ENCODE measurements at regions not wholly inside any gene's neighbourhood (a gene's known extent, or its start where the extent isn't known, plus 50 kb on each side); places are given as distances from the start of the nearest gene placed in this dataset.
A peak's percentile ranks its signal among the peaks of the same experiment; 100 is the strongest.

DNA sequence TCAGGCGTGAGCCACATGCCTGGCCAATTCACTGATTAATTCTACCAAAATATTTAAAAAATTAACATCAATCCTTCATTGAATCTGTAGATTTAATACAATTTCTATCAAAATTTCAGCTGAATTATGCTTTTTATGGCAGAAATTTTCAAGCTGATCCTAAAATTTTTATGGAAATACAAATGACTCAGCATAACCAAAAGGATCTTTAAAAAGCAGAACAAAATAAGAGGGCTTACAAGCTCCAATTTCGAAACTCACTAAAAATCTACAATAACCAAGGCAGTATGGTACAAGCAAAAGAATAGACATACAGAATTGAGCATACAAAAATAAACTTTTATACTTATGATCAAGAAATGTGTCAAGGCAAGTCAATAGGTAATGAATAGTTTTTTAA, 180.4 kb upstream of the CTNNB1 start:
- DNase-seq (ENCODE audit: insufficient read length, low spot score), result no peak
- no peak for FAIRE-seq
- TF ChIP-seq POLR2A (IDR thresholded peaks at IDR 0.05; ENCODE audit: low read depth, low read length), result no peak

DNA sequence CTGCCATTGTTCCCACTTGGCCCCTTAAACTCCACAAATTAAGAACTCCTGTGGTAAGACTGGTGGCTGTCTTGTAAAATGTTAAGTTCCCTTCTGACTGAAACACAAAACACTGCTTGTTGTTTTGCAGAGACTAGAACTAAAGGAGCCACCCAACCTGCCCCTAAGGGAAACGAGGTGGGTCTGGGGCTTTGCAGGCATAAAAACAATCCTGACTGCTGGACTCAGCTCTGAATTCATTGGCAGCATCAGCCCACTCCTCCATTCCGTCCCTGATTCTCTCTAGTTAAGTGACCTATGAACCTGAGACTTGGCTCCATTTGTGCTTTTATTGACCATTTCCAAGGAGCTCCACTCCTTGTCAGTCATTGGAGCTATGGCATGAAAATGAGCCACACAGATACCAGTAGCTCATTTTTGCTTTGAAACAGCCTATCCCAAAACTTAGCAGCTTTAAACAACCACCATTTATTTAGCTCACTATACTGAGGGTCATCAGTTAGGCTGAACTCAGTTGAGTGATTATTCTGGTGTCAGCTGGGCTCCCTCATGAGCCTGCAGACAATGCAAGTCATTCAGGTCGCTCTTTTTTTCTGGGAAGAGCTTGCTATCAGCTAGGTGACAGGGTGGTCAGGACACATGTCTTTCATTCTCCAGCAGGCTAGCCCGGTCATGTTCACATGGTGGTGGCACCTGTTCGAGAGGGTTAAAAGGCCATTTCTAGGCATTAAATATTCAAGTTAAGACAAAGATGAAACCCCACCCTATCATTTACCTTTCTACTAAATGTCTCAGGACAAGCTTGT, 175.1 kb upstream of the CTNNB1 start:
- FAIRE-seq (no peak), DNase-seq (ENCODE audit: insufficient read length, low spot score) (no peak)
- TF ChIP-seq POLR2A (IDR thresholded peaks at IDR 0.05; ENCODE audit: low read depth, low read length), result no peak

DNA sequence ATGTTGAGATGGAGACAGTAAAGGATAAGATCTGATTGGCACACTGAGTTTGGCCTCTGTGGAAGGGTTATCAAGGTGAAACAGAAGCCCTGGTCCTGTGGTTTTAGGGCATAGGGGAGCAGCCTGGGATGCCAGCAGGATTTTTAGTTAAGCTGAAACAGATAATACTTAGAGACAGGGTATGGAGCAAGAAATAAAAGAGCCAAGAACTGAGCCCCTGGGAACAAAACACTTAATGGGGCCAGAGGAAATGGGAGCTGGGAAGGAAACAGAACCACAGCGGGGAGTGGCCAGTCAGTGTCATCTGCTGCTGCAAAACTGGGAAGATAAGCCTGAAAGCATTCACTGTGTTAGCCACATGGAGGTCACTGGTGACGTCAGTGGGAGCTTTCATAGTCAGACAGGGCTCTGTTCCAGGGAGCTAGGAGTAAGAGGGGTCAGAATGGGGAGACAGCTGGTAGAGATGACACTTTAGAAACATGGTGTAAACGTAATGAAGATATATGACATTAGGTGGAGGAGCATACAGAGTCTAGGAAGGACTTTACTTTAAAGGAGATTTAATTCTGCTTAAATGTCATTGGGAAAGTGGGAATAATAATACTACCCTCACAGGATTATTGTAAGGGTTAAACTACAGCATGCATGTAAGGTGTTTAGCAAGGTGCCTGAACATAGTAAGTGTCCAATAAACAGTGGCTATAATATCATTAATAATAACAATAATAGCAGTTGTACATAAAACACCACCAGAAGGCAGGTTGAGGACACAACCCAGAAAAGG, 172.7 kb upstream of the CTNNB1 start:
- FAIRE-seq (no peak), DNase-seq (ENCODE audit: insufficient read length, low spot score) (peak; percentile 9)
- TF ChIP-seq POLR2A (IDR thresholded peaks at IDR 0.05; ENCODE audit: low read depth, low read length), result no peak

DNA sequence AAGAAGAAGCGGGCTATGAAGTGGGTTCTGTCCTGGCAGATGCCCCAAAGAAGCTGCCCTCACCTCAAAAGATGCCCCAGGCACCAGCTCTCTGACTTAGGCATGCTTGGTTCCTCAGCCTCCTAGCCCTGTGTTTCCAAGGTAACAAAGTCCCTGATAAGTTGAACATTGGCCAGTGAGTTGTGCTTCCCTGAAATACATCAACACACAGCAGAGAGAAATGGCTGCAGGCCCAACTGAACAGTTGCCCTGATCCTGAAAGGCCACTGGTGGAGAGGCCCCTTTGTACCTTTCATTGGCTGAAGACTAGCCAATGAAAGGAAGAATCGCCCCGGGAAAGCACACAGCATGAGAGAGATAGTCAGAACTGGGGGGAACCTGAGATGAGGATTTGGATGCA, 169.9 kb upstream of the CTNNB1 start:
- TF ChIP-seq POLR2A (IDR thresholded peaks at IDR 0.05; ENCODE audit: low read depth, low read length), result no peak
- DNase-seq (ENCODE audit: insufficient read length, low spot score), result no peak
- FAIRE-seq, result no peak

DNA sequence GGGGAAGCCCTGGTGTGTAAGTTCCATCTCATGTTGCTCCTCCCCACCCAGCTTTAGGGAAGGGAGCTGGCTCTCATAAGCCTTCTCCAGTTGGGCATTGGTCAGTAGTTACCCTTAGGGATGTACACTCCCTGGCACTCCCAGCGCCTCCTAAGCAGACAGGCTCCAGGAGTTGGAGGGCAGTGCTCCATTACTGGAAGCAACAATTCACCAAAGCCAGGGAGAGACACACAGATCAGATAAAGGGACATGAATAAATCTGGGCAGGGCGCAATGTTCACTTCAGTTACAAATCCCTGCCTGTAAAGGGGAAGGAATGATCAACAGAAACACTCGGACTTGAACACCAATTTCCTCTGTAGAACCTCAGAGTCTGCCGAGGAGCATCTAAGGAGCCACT, 169.1 kb upstream of the CTNNB1 start:
- TF ChIP-seq POLR2A (IDR thresholded peaks at IDR 0.05; ENCODE audit: low read depth, low read length), result no peak
- FAIRE-seq, result no peak

DNA sequence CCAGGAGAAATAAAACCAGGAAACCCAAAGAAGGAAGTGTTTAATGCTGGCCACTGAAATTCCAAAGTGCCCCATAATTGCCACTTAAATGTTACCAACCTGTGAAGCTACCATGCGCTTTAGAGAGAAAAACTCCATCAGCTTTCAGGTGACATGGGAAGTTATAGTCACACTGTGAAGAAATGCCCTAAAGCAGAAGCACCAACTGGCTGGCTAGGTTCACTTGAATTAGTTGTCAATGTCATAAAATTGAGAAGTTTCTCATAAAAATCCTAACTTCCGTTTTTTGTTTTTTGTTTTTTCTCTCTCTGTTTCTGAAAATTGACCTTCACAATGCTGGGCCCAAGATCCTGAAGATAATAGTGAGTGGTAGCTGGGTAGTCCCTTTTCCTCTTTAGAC, 167.9 kb upstream of the CTNNB1 start:
- no peak for TF ChIP-seq POLR2A (IDR thresholded peaks at IDR 0.05; ENCODE audit: low read depth, low read length)
- no peak for FAIRE-seq
- no peak for DNase-seq (ENCODE audit: insufficient read length, low spot score)

More for the DNA sequence above, 169.1 kb upstream of the CTNNB1 start:
- no peak for DNase-seq (ENCODE audit: insufficient read length, low spot score)

DNA sequence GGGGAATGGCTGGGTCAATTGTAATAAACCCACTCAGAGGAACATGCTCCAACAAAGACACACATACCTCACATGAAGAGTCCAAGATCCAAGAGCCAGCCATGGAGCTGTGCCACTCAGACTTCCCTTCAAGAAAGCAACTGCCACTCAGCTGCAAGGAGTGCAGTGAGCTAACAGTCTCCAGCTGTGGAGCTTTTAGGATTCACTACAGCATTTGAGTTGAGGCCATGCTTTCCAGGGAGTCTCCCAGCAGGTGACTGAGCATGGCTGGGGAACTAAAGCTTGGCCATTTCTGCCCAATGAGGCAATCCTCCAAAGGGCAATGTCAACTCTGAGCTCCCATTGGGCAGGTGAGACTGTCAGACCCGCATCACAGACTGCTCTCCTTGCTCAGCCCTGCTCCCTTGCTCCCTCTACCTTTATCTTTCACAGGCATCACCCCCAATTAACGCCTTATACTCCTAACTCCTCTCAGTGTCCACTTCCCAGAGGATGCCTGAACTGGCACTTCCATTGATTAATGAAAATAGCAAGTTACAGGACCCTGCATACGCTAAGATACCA, 165.3 kb upstream of the CTNNB1 start:
- DNase-seq (ENCODE audit: insufficient read length, low spot score), result no peak
- FAIRE-seq, result no peak
- no peak for TF ChIP-seq POLR2A (IDR thresholded peaks at IDR 0.05; ENCODE audit: low read depth, low read length)

DNA sequence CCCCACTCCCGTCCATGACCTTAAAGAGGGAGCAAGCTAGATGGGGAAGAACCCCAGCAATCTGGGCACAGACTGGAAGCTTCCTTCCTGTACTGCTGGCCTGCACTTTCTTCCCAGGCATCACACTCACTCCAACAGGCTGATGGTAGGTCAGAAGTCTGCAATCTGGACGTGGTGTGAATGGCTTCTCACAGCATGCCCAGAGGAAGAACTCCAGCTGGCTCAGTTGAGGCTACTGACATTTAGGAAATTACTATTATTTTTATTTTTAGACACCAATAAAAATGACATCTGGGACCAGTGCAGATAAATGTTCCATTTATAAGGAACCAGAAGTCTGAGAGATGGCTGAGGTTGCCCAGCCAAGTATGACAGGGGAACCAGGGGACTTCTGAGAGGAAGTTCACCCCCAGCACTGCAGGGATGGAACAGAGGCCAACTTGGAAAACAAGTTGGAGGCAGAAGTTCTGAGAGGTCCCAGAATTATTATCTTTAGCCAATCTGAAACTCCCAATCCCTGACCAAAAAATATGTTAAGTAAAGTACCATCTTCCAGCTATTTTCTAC, 163.8 kb upstream of the CTNNB1 start:
- DNase-seq (ENCODE audit: insufficient read length, low spot score) (no peak), FAIRE-seq (no peak)
- no peak for TF ChIP-seq POLR2A (IDR thresholded peaks at IDR 0.05; ENCODE audit: low read depth, low read length)

DNA sequence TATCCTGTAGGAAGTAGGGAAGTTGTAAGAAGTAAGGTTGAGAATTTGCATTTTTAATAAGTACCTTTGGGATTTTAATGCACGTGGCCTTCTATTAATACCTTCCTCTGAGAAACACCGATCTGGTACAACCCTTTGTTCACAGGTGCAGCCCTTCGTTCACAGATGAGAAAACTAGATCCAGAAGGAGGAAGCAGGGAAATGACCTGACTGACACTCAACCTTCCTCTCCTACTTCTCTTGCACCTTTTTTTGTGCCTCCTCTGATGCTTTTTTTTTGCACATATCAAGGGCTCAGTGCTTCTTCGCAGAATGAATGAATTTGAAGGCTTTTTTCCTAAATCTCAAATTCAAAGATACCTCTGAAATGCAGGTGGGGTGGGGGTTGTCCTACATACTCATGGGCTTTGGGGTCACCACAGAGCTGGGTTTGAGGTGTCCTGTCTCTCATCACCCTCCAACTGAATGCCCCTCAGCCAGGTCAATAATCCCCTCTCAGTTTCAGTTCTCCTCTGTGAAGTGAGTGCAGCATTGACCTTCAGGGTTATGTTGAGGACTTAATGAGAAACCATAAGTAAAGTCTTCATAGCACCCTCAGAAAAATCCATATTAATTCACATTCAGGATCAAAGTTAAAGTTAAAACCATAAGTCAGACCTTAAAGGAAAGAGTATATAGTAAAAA, 161.5 kb upstream of the CTNNB1 start:
- no peak for TF ChIP-seq POLR2A (IDR thresholded peaks at IDR 0.05; ENCODE audit: low read depth, low read length)
- DNase-seq (ENCODE audit: insufficient read length, low spot score) (no peak), FAIRE-seq (no peak)

DNA sequence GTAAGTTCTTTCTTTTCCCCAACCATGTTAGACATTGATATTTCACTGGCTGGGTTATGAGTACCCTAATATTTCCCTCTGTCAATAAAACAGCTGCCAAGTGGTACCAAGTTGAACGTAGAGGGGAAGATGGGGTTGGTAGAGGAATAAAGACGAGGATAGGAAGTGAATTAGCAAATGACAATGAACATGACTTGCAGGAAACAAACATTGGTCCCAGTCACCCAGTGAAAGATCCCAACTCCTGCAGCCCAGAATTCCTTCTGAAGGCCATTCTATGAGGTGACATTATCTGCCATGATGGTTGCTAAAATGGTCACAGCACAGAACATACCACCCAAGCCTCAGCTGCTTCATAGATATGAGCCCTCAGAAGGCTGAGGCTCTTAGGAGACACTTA, 159.0 kb upstream of the CTNNB1 start:
- no peak for DNase-seq (ENCODE audit: insufficient read length, low spot score)
- TF ChIP-seq POLR2A (IDR thresholded peaks at IDR 0.05; ENCODE audit: low read depth, low read length), result no peak
- FAIRE-seq, result no peak

DNA sequence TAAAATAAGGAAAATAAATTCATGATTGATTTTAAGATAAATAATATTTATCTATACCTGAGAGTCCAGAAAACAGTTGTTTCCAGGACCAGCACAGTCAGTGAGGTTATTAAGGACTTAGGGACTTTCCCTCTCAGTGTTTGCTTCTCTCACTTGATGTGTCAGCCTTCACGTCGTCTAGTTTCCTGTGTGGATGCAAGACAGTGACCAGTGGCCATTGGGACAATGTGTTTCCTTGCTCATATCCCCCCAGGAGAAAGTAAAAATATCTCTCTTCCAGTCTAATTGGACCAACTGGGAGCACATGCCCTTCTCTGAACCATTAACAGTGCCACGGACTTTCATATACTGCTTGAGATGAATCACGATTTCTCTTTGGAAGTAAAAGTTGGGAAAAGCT, 157.8 kb upstream of the CTNNB1 start:
- no peak for FAIRE-seq
- no peak for DNase-seq (ENCODE audit: insufficient read length, low spot score)
- TF ChIP-seq POLR2A (IDR thresholded peaks at IDR 0.05; ENCODE audit: low read depth, low read length), result no peak

DNA sequence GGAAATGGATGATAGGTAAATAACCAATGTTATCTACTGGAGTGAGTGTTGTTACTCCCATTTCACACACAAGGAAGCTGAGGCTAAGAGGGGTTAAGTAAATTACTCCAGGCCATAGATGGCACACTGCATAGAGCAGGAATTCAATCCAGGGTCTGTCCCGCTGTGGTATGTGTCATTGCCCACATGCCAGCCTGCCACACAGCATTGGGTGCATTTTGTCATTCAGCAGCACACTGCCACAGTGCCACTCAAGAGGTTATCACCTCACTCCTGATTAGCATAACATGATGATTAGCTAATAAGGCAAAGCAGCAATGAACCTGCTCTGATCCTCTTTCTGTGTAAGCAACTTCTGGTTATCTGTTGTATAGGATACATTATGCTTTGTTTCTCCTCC, 157.4 kb upstream of the CTNNB1 start:
- no peak for TF ChIP-seq POLR2A (IDR thresholded peaks at IDR 0.05; ENCODE audit: low read depth, low read length)

DNA sequence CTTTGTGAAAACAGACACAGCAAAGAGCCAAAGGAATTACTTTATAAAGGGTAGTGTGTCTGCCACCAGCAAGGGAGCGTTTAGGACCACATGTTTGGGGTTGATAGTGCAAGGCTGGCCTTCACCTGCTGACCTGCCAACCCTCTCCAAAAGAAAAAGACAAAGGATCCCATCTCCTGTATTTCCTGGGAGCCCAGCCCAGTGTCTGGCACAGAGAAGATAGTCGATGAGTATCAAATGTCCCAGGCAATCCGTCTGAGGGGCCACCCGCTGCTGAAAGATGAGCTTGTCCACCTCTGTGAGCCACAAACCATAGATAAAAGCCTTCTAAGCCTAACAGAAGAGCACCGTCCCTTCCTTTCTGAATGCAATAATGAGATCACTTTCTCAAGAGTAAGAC, 154.8 kb upstream of the CTNNB1 start:
- no peak for TF ChIP-seq POLR2A (IDR thresholded peaks at IDR 0.05; ENCODE audit: low read depth, low read length)
- FAIRE-seq (no peak), DNase-seq (ENCODE audit: insufficient read length, low spot score) (no peak)

More for the DNA sequence above, 157.4 kb upstream of the CTNNB1 start:
- FAIRE-seq, result no peak
- DNase-seq (ENCODE audit: insufficient read length, low spot score), result no peak

DNA sequence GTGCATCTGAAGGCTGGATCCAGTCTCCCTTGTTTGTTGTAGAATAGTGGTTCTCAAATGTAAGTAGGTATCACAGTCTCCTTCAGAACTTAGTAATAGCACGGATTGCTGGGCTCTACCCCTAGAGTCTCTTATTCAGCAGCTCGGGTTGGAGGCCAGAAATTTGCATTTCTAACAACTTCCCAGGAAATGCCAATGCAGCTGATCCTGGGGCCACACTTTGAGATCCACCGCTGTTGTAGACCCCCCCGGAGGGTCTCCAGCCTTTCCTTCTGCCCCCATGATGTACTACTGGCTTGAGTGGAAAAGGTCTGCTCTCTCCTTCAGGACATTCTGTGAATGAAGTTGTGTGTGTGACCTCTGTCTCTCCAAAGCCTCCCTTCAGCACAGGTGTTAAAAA, 153.8 kb upstream of the CTNNB1 start:
- DNase-seq (ENCODE audit: insufficient read length, low spot score) (no peak), FAIRE-seq (no peak)
- no peak for TF ChIP-seq POLR2A (IDR thresholded peaks at IDR 0.05; ENCODE audit: low read depth, low read length)
